NCI-H526 treated with DMSO at 0.1 percent for 48 hours (cell line): ENCODE measurements at regions not wholly inside any gene's neighbourhood (a gene's known extent, or its start where the extent isn't known, plus 50 kb on each side); places are given as distances from the start of the nearest gene placed in this dataset.
"Not testable (repeated sequence)": the region's sequence is repeated elsewhere in the genome, so short reads cannot be mapped to it uniquely, and the experiment has no call there.

Source experiments
- DNase-seq: peaks from one replicate; lab custom pipeline; 2025; lab: John Stamatoyannopoulos, UW

DNA sequence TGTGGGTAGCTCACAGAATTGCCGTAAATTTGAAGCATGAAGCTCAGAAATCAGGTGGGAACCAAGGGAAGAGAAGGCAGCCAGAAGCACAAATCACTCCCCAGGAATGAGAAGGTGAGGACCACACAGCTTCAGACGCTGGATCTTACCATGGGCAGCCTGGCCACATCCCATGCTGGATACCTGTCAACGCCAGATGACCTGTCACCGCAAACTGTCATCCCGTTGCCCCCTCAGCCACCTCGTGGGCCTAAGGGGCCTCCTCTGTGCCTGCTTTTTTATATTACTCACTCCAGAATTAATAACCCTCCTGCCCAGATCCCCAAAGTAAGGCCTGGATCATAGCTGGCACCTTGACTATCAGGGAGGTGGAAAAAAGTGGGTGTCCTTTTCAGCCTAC lies 82.3 kb upstream of the KCNK12 start:
- DNase-seq: no peak

DNA sequence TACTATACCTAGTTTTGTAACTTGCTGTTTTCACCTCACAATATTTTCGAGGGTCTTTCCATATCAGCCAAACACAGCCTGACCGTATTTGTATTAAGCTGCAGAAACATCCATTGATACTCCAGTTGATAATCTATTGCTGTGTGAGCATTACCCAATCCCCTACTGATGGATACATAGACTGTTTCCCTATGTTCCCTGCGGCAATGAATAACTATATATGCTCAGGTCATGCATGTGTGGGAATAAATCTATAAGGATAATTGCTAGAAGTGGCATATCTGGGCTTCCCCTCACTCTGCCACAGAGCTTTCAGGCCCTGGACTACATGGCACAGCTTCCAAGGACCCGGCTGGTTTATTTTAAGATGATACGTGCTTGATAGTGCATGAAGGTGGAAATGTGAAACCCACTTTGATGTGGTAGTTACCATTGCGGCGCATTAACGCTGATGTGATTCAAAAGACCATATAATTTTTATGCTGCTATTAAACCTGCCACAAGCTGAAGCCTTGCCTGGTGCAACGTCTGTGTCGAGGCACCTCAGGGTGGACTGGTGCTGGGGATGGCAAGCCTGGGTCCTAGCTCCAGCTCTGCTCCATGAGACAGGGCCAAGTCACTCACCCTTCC lies 81.4 kb upstream of the KCNK12 start:
- no peak for DNase-seq

DNA sequence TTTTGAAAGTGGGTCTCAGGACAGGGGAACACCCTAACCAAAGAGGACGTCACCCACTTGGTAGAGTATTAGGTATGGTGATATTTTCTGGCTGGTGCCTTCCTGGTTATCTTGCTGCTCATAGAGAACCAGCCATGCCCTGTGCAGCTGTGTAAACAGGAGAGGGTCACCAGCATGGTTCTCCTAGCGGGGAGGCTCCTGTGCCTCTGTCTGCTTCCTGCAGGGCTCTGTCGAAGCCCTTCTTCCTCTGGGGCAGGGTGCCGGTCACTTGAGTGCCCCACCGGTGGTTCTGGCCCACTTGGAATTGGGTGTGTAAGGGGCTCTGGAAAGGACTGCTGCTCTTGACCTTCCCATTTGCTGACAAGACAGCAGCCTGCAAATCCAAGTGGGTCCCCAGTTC lies 80.5 kb upstream of the KCNK12 start:
- no peak for DNase-seq

DNA sequence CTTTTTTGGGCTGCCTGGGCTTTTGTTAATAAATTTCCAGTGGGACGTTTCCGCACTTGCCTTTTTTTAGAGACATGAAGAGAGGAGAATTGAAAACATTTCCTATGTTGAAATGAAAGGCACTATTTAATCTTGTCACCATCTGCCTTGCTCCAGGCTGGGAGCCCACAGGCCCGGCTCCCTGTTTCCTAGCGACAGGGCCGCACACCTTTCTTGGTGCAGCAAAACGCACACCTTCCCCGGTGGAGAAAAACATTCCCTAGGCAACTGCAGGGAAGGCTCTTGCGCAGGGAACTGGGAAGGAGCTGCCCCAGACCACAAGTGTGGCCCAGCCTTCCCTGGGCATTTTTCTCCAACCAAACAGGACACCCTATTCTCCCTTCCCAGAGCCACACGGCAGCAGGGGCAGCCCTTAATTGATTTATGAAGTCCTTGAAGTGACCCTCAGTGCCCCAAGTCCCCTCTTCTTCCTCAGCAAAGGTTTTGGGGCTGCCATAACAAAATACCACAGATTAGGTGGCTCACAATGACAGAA lies 79.3 kb upstream of the KCNK12 start:
- no peak for DNase-seq

DNA sequence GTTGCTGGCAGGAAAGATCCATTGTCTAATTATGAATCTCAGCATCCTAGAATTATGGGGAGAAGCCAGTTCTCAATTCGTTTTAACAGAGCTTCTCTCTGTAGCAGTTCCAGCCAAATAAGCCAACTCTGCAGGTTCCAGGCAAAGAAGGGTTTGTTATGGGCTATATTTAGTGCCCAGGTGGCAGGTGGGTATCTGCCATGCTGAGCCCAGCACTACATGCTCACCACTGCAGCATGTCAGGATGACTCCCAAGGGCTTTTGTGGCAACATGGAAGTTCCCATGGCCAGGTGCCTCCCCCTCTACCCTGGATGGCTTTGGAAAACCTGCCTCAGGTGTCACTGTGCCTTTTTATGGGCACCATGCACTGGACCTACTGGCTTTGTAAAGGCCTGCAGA lies 74.5 kb upstream of the KCNK12 start:
- DNase-seq: no peak

DNA sequence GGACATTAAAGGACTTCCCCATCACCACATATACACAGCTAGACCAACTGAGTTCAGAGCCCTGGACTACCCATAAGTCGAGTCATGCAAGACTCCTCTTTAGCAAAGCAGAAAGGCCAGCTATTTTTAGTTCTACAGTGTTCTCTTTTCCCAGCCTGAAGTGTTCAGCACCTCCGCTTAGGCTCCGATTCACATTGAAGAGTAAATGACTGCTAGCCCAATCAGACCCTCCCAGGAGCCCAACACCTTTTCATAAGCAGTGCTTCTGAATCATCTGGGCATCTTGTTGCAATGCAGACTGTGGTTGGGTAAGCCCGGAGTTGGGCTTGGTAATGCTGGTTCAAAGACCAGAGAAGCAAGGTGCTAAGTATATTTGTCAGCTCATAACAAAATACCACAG lies 73.6 kb upstream of the KCNK12 start:
- no peak for DNase-seq

DNA sequence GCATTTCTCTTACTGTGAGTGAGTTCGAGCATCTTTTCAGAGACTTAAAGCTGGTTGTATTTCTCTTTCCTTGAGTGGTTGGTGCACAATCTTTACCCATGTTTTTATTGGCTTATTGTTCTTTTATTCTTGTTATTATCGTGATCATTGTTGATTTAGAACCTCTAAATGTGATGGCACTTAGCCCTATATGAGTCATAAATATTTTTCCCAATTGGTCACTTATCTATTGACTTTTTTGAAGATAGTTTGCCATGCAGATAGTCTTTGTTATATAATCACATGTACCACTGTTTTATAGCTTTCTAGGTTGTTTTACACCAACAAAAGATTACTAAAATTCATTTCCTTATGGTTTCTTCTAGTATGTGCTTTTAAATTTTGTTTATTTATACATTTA lies 70.6 kb upstream of the KCNK12 start:
- no peak for DNase-seq

DNA sequence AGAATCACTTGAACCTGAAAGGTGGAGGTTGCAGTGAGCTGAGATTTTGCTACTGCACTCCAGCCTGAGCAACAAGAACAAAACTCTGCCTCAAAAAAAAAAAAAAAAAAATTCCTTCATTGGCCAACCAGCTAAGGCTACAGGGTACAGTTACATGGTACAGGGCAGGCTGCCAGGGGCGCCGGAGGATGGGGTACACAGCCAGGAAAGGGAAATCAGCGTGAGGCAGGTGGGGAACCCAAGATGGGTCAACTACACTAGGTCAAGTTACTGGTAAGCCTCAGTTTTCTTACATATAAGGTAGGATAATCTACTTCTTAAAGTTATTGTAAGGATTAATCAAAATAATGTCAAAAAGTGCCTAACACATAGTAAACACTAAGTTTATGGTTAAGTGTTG lies 69.6 kb upstream of the KCNK12 start:
- DNase-seq: no peak

DNA sequence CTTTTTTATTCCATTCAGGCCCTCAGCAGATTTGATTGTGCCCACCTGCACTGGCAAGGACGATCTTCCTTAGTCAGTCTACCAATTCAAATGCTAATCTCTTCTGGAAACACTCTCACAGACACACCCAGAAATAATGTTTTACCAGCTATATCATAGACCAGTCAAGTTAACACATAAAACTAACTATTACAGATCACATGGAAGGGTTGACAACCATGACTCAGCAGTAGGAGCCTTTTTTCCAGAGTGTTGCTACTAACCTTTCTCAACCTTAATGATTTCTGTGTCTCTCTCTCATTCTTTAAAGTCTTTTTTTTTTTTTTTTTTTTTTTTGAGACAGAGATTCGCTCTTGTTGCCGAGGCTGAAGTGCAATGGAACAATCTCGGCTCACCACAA lies 68.7 kb upstream of the KCNK12 start:
- DNase-seq: no peak

DNA sequence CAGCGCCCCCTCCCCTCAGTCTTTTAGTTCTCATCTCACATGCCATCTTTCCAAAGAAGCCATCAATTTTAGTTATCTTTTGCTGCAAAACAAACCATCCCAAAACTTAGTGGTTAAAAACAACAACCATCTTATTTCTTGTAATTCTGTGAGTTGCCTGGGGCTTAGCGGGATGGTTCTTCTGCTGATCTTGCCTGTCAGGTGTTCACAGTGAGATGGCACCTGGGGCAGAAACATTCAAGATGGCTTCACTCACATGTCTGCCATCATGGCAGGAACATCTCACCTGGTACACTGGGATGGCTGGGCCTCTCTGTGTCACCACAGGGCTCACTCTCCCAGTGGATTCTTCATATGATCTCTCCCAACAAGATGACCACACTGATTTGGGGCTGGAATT lies 67.6 kb upstream of the KCNK12 start:
- no peak for DNase-seq

DNA sequence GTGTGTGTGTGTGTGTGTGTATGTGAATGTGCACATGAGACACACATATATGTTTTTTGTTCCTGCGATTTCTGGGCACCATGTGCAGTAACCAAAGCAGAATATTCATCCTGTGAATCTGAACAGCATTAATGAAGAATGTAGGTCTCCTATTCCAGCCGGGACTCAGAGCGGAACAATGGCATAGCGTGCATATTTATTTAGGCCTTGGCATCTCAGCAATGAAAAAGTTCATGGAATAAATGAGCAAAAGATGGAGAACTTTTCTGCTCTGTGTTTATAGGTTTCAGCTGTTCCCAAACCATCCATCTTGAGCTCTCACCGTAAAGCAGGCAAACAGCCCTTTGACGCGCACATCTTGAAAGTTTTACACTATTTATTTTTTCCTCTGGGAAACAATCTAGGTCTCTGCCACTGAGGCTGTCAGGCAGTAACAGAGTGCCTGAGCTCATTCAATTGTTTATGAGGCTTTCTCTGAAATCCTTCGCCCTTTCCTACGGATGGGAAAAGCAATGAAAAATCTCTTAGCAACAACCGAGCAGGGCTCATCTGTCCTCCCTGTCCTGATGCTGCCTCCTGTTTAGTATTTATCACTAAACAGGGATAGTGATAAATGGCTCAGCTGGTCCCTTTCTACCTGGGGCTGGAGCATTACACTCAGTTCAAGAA lies 65.9 kb upstream of the KCNK12 start:
- no peak for DNase-seq

DNA sequence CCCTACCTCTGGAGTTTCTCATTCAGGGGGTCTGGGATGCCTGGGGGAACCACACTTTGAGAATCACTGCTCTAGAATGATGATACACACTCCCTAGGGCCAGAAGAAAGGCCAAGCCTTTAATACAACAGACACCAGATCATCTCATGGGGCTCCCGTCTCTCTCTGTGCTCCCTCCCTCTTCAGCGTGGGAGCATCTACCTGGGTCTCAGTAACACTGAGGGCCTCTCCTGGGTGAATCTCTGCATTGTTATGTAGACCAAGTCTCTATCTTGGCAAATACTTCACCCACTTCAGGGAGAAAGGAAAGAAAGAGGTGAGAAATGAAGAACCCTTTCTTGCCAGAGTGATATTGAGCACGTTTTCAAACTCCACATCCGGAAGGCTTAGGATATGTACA lies 65.4 kb upstream of the KCNK12 start:
- no peak for DNase-seq

DNA sequence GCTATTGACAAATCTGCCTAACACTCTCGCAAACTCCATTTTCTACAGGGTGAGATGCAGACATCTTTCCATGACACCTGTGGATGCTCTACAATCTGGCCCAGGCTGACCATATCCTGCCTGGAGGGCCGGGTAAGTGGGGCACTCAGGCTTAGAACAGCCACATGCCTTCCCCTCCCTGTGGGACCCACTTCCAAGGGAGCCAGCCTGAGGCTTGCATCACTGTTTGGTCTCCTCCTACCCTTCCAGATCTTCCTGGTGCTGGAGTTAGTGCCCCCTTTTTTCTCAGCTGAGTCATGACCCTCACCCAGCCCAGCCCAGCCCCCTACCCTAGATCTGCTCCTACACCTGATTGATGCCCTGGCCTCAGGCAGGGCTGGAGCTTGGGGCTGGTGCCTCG lies 62.0 kb upstream of the KCNK12 start:
- DNase-seq: no peak

DNA sequence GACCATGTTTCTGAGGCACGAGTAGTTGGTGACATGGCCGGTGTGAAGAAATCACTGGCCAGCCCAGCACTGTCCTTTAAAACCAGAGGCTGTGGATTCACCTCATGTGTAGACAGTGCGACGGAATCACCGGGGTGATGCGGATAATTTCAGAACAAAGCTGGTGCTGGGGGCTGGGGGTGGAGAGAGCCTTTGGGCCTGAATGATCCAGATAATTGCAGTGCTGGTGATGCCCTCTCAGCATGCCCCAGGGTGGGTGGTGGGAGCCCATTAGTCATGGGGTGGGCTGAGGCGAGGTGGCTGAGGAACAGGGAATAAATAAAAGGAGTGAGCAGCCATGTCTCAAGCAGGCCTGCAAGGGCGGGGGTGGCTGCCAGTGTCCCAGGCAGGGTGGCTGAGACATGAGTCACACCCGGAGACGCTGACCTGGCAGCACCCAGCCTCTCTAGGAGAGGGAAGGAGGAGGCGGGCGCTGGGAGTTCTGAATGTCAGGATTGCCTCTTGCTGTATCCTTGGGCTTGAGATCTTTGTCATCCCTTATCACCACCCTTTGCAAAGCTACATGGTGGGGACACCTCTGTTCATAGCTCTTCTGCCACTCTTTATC lies 61.1 kb upstream of the KCNK12 start:
- DNase-seq: no peak

DNA sequence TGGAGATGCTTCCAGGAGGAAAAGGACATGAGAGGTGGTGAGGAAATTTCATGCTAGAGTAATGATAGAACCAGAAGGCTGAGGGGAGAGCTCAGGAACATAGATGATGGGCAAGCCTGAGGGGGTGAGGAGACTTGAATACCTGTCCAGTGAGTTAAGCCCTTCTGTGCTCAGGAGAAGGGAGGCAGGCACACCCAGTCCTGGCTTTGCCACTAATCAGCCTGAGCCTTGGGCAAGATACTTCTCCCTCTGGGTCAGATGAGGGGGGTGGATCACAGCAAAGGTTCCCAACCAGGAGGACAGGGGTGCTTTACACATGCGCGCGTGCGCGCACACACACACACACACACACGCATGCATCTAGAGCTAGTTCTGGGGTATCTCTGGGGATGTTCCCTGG lies 60.5 kb upstream of the KCNK12 start:
- DNase-seq: no peak

DNA sequence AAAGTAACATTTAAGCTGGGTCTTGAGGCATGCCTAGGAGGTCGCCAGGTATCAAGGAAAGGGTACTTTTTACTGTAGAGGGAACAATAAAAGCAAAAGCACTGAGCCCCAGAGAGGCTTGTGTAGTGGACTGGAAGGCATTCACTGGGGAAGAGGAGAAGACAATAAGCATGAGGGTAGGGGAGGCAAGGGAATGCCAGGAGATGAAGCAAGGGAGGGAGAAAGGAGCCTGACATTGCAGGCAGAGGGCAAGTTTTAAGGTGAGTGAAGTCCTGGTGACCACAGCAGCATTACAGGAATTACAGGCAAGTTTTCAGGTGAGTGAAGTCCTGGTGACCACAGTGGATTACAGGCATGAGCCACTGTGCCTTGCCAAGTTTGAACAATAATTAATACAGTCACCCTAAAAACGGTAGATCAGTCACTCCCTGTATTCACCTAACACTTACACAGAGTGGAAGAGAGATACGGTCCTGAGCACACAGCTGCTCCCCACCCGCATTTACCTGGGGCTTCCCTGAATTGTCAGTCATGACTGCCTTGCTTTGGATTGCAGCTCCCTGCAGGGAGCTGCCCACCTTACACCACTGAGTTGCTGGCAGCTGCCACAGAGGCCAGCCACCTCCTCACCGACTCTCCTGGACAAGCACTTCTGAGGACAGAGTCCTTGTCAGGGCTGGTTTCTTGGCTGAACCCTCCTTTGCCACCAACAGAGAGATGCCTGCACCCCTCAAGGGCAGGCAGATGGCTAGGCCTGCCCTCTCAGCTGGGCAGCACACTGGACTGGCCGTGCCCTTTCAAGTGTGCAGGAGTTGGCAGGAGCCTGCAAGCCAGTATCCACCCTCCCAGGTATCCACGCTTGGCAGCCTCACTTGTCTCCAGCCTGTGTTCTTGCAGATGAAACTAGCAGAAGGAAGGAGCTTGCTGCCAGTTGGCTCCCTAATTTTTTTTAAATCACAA lies 59.0 kb upstream of the KCNK12 start:
- DNase-seq: no peak

DNA sequence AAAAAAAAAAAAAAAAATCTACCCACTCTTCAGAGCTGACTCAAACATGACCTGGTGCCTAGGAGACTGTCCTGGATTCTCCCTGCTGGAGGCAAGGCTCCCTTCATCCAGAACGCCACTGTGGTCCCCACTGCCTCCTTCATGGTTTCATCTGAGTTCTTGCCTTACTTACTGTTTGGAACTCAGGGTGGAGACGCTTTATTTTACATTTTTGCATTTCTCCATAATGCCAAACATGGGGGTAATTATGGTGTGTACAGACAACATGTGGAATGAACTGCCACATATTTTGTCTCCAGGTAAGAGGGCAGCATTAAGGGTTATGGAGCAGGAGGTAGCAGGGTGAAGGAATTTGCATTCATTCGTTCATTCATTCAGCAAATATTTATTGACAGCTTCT lies 58.1 kb upstream of the KCNK12 start:
- DNase-seq: no peak

DNA sequence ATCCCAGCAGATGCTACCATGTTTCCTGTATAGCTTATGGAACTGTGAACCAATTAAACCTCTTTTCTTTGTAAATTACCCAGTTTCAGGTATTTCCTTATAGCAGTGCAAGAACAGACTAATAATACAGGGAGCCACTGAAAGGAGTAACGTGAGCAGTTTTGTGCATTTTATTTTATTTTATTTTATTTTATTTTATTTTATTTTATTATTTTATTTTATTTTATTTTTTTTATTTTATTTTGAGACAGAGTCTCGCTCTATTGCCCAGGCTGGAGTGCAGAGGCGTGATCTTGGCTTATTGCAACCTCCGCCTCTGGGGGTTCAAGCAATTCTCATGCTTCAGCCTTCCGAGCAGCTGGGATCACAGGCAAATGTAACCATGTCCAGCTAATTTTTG lies 55.9 kb upstream of the KCNK12 start:
- no peak for DNase-seq

DNA sequence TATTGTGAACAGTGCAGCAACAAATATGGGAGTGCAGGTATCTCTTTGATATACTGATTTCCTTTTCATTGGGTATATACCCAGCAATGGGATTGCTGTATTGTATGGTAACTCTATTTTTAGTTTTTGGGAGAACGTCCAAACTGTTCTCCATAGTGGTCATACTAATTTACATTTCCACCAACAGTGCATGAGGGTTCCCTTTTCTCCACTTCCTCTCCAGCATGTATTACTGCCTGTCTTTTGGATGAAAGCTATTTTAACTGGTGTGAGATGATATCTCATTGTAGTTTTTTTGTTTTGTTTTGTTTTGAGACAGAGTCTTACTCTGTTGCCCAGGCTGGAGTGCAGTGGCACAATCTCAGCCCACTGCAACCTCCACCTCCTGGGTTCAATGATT lies 52.4 kb upstream of the KCNK12 start:
- DNase-seq: not testable (repeated sequence)

DNA sequence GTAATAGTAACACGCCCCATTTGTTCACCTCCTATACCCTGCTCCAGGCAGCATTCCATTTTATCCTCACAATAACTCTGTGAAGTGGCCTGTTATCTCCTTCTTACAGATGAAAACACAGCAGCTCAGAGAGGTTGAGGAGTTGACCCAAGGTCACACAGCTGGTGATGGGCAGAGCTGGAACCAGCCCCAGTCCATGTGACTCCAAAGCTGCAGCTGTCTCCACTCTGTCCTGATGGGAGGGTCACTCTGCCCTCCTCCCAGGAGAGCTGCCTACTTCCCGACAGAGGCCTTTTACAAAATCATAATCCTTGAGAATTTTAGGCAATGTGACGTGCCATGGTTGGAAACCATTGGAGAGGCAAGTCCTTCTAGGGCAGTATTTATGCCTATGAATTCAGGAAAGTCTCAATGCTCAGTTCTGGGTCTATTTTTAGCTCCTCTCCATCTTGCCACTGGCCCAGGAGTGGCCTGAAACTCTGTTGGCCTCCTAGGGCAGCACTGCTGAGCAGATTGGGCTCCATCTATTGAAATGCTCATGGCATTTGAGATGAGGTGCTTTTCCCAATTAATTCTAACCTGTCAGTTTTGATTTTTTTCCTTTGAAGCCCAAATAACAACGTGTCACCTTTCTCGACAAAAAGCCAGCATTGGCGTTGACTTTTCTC lies 50.1 kb upstream of the KCNK12 start:
- no peak for DNase-seq
